SH-SY5Y (cell line): ENCODE measurements at regions not wholly inside any gene's neighbourhood (a gene's known extent, or its start where the extent isn't known, plus 50 kb on each side); places are given as distances from the start of the nearest gene placed in this dataset.

ENCODE experiments used
- GATA2 ChIP-seq: IDR thresholded peaks from 2 replicates; pipeline ENCODE4 v1.6.1; 2011; ENCODE audit warnings: mild to moderate bottlenecking, low read depth, low read length
- GATA3 ChIP-seq: IDR thresholded peaks from 2 replicates; pipeline ENCODE4 v1.6.1; 2011; ENCODE audit warnings: low read depth, mild to moderate bottlenecking, low read length, moderate library complexity

- no peak for TF ChIP-seq GATA3
- no peak for TF ChIP-seq GATA2
These were observed 112.3 kb downstream of the JCAD start for GRCh38 chr10:29946953-29947700.
